WTC11 (cell line): ENCODE measurements at regions not wholly inside any gene's neighbourhood (a gene's known extent, or its start where the extent isn't known, plus 50 kb on each side); places are given as distances from the start of the nearest gene placed in this dataset.

Experiments used
- ATF1 ChIP-seq: sonication (generic); formaldehyde crosslinking; IDR thresholded peaks from 2 replicates; pipeline ENCODE4 v1.8.1; 2023; ENCODE audit warnings: mild to moderate bottlenecking, moderate library complexity, missing genetic modification reagents
- ATF6 ChIP-seq: sonication (generic); formaldehyde crosslinking; IDR thresholded peaks from 2 replicates; pipeline ENCODE4 v1.8.1; 2023; ENCODE audit warnings: mild to moderate bottlenecking, missing genetic modification reagents
- FOXJ3 ChIP-seq: sonication (generic); formaldehyde crosslinking; IDR thresholded peaks from 2 replicates; pipeline ENCODE4 v1.9.0; 2021; ENCODE audit warnings: missing genetic modification reagents, mild to moderate bottlenecking, borderline replicate concordance
- HMGA2 ChIP-seq: fragments of 250-450 bp; sonication (Bioruptor Pico); IDR thresholded peaks from 2 replicates; pipeline ENCODE4 v1.4.0; 2021; ENCODE audit warnings: mild to moderate bottlenecking, moderate library complexity
- SP1 ChIP-seq: sonication (generic); formaldehyde crosslinking; conservative IDR thresholded peaks from 2 replicates; pipeline ENCODE4 v1.8.1; 2022; ENCODE audit warnings: missing genetic modification reagents
- TP53 ChIP-seq: sonication (generic); formaldehyde crosslinking; IDR thresholded peaks from 2 replicates; pipeline ENCODE4 v1.8.1; 2023; ENCODE audit warnings: mild to moderate bottlenecking, missing genetic modification reagents
- ZBTB43 ChIP-seq: sonication (generic); formaldehyde crosslinking; IDR thresholded peaks from 2 replicates; pipeline ENCODE4 v1.8.1; 2023; ENCODE audit warnings: mild to moderate bottlenecking, missing genetic modification reagents
- TF ChIP-seq, protein P1 (sequence below): fragments of 200-600 bp; IDR thresholded peaks from 2 replicates; pipeline ENCODE4 v1.8.0; 2022; ENCODE audit warnings: antibody characterized with exemption
- TF ChIP-seq, protein P2 (sequence below): sonication (generic); formaldehyde crosslinking; IDR thresholded peaks from 2 replicates; pipeline ENCODE4 v1.8.1; 2022; ENCODE audit warnings: low read depth, mild to moderate bottlenecking, moderate library complexity, missing genetic modification reagents, borderline replicate concordance
- TF ChIP-seq, protein P3 (sequence below): fragments of 250-450 bp; sonication (Bioruptor Pico); IDR thresholded peaks from 2 replicates; pipeline ENCODE4 v2.1.2; 2022; ENCODE audit warnings: mild to moderate bottlenecking, moderate library complexity

- TF ChIP-seq, protein P1, sequence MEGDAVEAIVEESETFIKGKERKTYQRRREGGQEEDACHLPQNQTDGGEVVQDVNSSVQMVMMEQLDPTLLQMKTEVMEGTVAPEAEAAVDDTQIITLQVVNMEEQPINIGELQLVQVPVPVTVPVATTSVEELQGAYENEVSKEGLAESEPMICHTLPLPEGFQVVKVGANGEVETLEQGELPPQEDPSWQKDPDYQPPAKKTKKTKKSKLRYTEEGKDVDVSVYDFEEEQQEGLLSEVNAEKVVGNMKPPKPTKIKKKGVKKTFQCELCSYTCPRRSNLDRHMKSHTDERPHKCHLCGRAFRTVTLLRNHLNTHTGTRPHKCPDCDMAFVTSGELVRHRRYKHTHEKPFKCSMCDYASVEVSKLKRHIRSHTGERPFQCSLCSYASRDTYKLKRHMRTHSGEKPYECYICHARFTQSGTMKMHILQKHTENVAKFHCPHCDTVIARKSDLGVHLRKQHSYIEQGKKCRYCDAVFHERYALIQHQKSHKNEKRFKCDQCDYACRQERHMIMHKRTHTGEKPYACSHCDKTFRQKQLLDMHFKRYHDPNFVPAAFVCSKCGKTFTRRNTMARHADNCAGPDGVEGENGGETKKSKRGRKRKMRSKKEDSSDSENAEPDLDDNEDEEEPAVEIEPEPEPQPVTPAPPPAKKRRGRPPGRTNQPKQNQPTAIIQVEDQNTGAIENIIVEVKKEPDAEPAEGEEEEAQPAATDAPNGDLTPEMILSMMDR: no peak
- TF ChIP-seq ATF1 (CRISPR knock-in tag) (no peak), HMGA2 (CRISPR knock-in tag) (no peak), ZBTB43 (no peak), TP53 (CRISPR knock-in tag) (no peak), SP1 (CRISPR knock-in tag) (no peak), FOXJ3 (CRISPR knock-in tag) (no peak), ATF6 (no peak)
- TF ChIP-seq, protein P2, sequence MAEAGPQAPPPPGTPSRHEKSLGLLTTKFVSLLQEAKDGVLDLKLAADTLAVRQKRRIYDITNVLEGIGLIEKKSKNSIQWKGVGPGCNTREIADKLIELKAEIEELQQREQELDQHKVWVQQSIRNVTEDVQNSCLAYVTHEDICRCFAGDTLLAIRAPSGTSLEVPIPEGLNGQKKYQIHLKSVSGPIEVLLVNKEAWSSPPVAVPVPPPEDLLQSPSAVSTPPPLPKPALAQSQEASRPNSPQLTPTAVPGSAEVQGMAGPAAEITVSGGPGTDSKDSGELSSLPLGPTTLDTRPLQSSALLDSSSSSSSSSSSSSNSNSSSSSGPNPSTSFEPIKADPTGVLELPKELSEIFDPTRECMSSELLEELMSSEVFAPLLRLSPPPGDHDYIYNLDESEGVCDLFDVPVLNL (CRISPR knock-in tag): no peak
- TF ChIP-seq, protein P3, sequence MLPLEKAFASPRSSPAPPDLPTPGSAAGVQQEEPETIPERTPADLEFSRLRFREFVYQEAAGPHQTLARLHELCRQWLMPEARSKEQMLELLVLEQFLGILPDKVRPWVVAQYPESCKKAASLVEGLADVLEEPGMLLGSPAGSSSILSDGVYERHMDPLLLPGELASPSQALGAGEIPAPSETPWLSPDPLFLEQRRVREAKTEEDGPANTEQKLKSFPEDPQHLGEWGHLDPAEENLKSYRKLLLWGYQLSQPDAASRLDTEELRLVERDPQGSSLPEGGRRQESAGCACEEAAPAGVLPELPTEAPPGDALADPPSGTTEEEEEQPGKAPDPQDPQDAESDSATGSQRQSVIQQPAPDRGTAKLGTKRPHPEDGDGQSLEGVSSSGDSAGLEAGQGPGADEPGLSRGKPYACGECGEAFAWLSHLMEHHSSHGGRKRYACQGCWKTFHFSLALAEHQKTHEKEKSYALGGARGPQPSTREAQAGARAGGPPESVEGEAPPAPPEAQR: no peak
Observed at GRCh38 chr10:117728087-117728486, 185.5 kb downstream of the EMX2 start.
